ENCODE measurements at regions not wholly inside any gene's neighbourhood (a gene's known extent, or its start where the extent isn't known, plus 50 kb on each side); places are given as distances from the start of the nearest gene placed in this dataset.

DNA sequence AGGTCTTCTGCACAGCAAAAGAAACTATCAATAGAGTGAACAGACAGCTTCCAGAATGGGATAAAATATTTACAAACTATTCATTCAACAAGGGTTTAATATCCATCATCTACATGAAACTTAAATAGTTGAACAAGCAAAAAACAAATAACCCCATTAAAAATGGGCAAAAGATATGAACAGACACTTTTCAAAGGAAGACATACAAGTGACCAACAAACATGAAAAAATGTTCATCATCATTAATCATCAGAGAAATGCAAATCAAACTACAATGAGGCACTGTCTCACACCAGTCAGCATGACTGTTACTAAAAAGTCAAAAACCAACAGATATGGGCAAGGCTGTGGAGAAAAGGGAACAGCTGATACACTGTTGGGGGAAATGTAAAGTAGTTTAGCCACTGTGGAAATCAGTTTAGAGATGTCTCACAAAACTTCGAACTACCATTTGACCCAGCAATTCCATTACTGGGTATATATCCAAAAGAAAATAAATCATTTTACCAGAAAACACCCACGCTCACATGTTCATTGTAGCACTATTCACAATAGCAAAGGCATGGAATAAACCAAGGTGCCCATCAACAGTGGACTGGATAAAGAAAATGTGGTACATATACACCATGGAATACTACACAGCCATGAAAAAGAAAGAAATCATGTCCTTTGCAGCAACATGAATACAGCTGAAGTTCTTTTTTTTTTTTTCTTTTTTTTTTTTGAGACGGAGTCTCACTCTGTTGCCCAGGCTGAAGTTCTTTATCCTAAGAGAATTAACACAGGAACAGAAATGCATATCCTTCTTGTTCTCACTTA is 172.6 kb downstream of the KLF6 start:
- no peak for TF ChIP-seq EZH2 (IDR thresholded peaks at IDR 0.05)
- TF ChIP-seq CTCF (IDR thresholded peaks at IDR 0.05) = no peak

All from neural progenitor cell (in vitro differentiated cells).